IMR-90 (cell line): ENCODE measurements at regions not wholly inside any gene's neighbourhood (a gene's known extent, or its start where the extent isn't known, plus 50 kb on each side); places are given as distances from the start of the nearest gene placed in this dataset. TPM values are rescaled to one million over a fixed set of nuclear protein-coding genes. Genes with fewer than 3 reads are reported as not detected.

Experiments used
- microRNA-seq, 2 experiments: library from miRNA; stranded (forward) in 1 of 2; unstranded in 1 of 2; fragments of 10-50 nt in 1 of 2; fragments of <30 nt in 1 of 2; gene quantifications in 1 of 2; microRNA quantifications in 1 of 2; one replicate each; pipeline versions ENCODE3 to v1.1.0; 2013 to 2020; ENCODE audit not compliant: insufficient read depth in 1 of 2, insufficient read length in 1 of 2, unreplicated experiment in 1 of 2
- small RNA-seq, 5 experiments: library from RNA; depleted of rRNA; stranded (forward); fragments of <200 nt; gene quantifications; one replicate each; pipeline ENCODE3, GENCODE V24; 2012

Small RNAs in the stretch of these regions (microRNA-seq; reads per million reads assigned to microRNA genes)
- not detected for gene AC023141.11 (ENCODE audit: insufficient read depth, insufficient read length)
- gene AC023141.12 (ENCODE audit: insufficient read depth, insufficient read length) = not detected
- gene AC023141.8 (ENCODE audit: insufficient read depth, insufficient read length) = not detected

Small RNAs in the stretch of these regions (small RNA-seq; reads per million reads assigned to genes)
- 0 reads per million in 5 experiments for gene AC023141.11
- gene AC023141.12 = 0 reads per million in 5 experiments
- 0 reads per million in 5 experiments for gene AC023141.8
